H1 (cell line): ENCODE measurements at regions not wholly inside any gene's neighbourhood (a gene's known extent, or its start where the extent isn't known, plus 50 kb on each side); places are given as distances from the start of the nearest gene placed in this dataset.

ENCODE experiments used
- BACH1 ChIP-seq: IDR thresholded peaks from 2 replicates; pipeline ENCODE4 v1.6.1; 2012; ENCODE audit warnings: low read length, improper control_type of control experiment
- CREB1 ChIP-seq: IDR thresholded peaks from 2 replicates; pipeline ENCODE4 v1.6.1; 2012; ENCODE audit warnings: inconsistent platforms
- EP300 ChIP-seq, 2 experiments: IDR thresholded peaks; 1 replicate in 1 of 2; 2 replicates in 1 of 2; pipeline ENCODE4 v1.6.1; 2011 to 2012; ENCODE audit warnings: low read depth in 2 of 2, low read length in 2 of 2, mild to moderate bottlenecking in 2 of 2, borderline replicate concordance in 1 of 2, inconsistent platforms in 1 of 2, moderate library complexity in 1 of 2
- EZH2 ChIP-seq: fragments of 200-600 bp; sonication (generic); IDR thresholded peaks from 2 replicates; pipeline ENCODE4 v1.7.1; 2012; ENCODE audit warnings: low read depth, mild to moderate bottlenecking, moderate library complexity, low read length, inconsistent platforms; ENCODE audit not compliant: severe bottlenecking
- MAFK ChIP-seq: IDR thresholded peaks from 2 replicates; pipeline ENCODE4 v1.6.1; 2012; ENCODE audit warnings: low read depth, mild to moderate bottlenecking, improper control_type of control experiment, low read length
- NANOG ChIP-seq: IDR thresholded peaks from 2 replicates; pipeline ENCODE4 v1.6.1; 2011; ENCODE audit warnings: low read length, low read depth, mild to moderate bottlenecking, inconsistent platforms; ENCODE audit not compliant: insufficient read depth, poor library complexity, severe bottlenecking
- POLR2A ChIP-seq, 2 experiments: IDR thresholded peaks; 1 replicate in 1 of 2; 2 replicates in 1 of 2; pipeline ENCODE4 v1.6.1; 2011; ENCODE audit warnings: low read depth in 2 of 2, low read length in 2 of 2, mild to moderate bottlenecking in 2 of 2; ENCODE audit errors: control extremely low read depth in 1 of 2
- POLR2AphosphoS5 ChIP-seq: IDR thresholded peaks from 2 replicates; pipeline ENCODE4 v1.6.1; 2011; ENCODE audit warnings: low read depth, low read length
- RAD21 ChIP-seq, 2 experiments: IDR thresholded peaks in 1 of 2; conservative IDR thresholded peaks in 1 of 2; 2 replicates each; pipeline ENCODE4 v1.6.1; 2011; ENCODE audit warnings: low read depth in 2 of 2, low read length in 2 of 2, improper control_type of control experiment in 1 of 2, inconsistent platforms in 1 of 2, mild to moderate bottlenecking in 1 of 2, moderate library complexity in 1 of 2
- SIN3A ChIP-seq, 2 experiments: IDR thresholded peaks in 1 of 2; conservative IDR thresholded peaks in 1 of 2; 2 replicates each; pipeline ENCODE4 v1.6.1; 2011 to 2012; ENCODE audit warnings: low read length in 2 of 2, improper control_type of control experiment in 1 of 2, low read depth in 1 of 2, mild to moderate bottlenecking in 1 of 2
- TAF1 ChIP-seq: IDR thresholded peaks from 2 replicates; pipeline ENCODE4 v1.6.1; 2011; ENCODE audit warnings: mild to moderate bottlenecking, low read depth, low read length
- TCF12 ChIP-seq: IDR thresholded peaks from 2 replicates; pipeline ENCODE4 v1.6.1; 2011; ENCODE audit warnings: low read depth, mild to moderate bottlenecking, low read length
- TF ChIP-seq, protein P1 (sequence below), 3 experiments: IDR thresholded peaks; 1 replicate in 2 of 3; 2 replicates in 1 of 3; pipeline versions ENCODE4 v1.5.1 to v1.6.1; 2011; ENCODE audit warnings: low read length in 3 of 3, mild to moderate bottlenecking in 3 of 3, inconsistent platforms in 2 of 3, low read depth in 1 of 3, moderate library complexity in 1 of 3; ENCODE audit not compliant: insufficient read depth in 1 of 3; ENCODE audit errors: control extremely low read depth in 1 of 3
- TF ChIP-seq, protein P2 (sequence below): IDR thresholded peaks from 2 replicates; pipeline ENCODE4 v1.6.1; 2012; ENCODE audit warnings: low read length, inconsistent platforms

DNA sequence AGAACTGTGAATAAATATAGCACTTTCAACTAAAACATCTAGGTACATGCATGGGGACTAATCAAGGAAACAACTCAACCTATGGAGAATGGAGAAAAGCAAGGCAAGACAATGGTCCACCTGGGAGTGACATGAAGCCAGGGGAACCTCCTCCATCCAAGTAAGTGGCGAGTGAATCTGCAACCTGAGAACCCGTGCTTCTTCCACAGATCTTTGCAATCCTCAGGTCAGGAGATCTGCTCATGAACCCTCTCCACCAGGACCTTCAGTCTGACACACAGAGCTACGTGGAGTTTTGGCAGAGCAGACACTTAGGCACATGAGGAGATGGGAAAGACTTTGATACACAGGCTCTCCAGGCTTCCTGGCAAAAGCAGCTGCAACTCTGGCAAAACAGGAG, 58.8 kb upstream of the KHDRBS2 start:
- TF ChIP-seq EP300 (IDR thresholded peaks at IDR 0.05; ENCODE audit: borderline replicate concordance in 1 of 2, low read depth in 2 of 2, low read length in 2 of 2) (no peak), POLR2AphosphoS5 (no peak), CREB1 (no peak), NANOG (no peak), POLR2A (IDR thresholded peaks at IDR 0.05; ENCODE audit: control extremely low read depth in 1 of 2, low read depth in 2 of 2, low read length in 2 of 2) (no peak), MAFK (no peak), RAD21 (IDR thresholded peaks at IDR 0.05 in 1 of 2, conservative IDR thresholded peaks at IDR 0.05 in 1 of 2; ENCODE audit: low read depth in 2 of 2, low read length in 2 of 2) (no peak), BACH1 (no peak), TAF1 (no peak), EZH2 (no peak), SIN3A (conservative IDR thresholded peaks at IDR 0.05 in 1 of 2, IDR thresholded peaks at IDR 0.05 in 1 of 2; ENCODE audit: low read depth in 1 of 2, low read length in 2 of 2) (no peak), TCF12 (no peak)
- TF ChIP-seq, protein P1, sequence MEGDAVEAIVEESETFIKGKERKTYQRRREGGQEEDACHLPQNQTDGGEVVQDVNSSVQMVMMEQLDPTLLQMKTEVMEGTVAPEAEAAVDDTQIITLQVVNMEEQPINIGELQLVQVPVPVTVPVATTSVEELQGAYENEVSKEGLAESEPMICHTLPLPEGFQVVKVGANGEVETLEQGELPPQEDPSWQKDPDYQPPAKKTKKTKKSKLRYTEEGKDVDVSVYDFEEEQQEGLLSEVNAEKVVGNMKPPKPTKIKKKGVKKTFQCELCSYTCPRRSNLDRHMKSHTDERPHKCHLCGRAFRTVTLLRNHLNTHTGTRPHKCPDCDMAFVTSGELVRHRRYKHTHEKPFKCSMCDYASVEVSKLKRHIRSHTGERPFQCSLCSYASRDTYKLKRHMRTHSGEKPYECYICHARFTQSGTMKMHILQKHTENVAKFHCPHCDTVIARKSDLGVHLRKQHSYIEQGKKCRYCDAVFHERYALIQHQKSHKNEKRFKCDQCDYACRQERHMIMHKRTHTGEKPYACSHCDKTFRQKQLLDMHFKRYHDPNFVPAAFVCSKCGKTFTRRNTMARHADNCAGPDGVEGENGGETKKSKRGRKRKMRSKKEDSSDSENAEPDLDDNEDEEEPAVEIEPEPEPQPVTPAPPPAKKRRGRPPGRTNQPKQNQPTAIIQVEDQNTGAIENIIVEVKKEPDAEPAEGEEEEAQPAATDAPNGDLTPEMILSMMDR (IDR thresholded peaks at IDR 0.05; ENCODE audit: control extremely low read depth in 1 of 3, insufficient read depth in 1 of 3, low read depth in 1 of 3, low read length in 3 of 3) = no peak
- TF ChIP-seq, protein P2, sequence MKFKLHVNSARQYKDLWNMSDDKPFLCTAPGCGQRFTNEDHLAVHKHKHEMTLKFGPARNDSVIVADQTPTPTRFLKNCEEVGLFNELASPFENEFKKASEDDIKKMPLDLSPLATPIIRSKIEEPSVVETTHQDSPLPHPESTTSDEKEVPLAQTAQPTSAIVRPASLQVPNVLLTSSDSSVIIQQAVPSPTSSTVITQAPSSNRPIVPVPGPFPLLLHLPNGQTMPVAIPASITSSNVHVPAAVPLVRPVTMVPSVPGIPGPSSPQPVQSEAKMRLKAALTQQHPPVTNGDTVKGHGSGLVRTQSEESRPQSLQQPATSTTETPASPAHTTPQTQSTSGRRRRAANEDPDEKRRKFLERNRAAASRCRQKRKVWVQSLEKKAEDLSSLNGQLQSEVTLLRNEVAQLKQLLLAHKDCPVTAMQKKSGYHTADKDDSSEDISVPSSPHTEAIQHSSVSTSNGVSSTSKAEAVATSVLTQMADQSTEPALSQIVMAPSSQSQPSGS = no peak
